GM18873 (cell line): ENCODE measurements at regions not wholly inside any gene's neighbourhood (a gene's known extent, or its start where the extent isn't known, plus 50 kb on each side); places are given as distances from the start of the nearest gene placed in this dataset.

Experiments
- ATAC-seq: cut with Tn5 transposase; IDR thresholded peaks from one replicate; pipeline ENCODE4 v1.9.1; 2021; ENCODE audit warnings: mild to moderate bottlenecking, moderate library complexity, moderate number of reproducible peaks; ENCODE audit not compliant: unreplicated experiment, low FRiP score

GRCh38 chr4:165715989-165716388 is 157.0 kb upstream of the TLL1 start:
- no peak for ATAC-seq

DNA sequence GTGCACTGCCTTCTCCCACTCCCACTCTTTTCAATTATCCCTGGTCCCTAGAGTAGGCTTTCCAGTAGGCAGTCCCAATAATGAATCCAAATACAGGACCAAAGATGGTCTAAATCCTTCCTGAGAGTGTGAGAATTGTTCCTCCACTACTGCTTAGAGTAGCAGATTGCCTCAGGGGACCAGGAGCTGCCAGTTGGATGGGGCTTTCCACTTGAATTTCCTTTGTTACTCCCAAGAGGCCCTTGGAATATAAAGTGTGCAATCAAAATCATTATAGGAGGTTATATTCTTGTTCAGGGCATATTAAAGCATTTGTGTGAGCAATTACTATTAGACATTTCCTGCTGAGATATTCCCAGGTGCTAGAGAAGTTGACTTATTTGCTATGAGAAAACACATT is 156.6 kb upstream of the TLL1 start:
- no peak for ATAC-seq

- ATAC-seq: no peak
Observed at GRCh38 chr4:165718660-165719059, 154.4 kb upstream of the TLL1 start.

- ATAC-seq: no peak
Observed at GRCh38 chr4:165720411-165721082, 152.5 kb upstream of the TLL1 start.

DNA sequence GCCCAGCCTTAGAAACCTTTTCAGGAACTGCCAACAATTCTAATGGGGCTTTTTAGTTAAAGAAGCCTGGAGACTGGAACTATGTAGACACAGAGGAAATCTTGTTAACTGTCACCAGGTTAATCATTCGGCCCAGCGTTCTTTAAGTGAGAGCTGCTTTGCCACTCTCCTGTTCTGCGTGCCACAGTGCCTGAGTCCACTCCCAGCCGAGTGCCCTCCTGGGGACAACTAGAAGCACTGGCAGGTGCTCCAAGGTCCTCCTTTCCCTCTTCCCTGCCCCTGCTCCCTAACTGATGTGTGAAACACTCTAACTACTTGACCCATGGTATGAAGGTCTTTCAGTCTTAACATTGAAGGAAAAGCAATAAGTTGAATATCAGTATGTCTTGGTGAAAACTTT is 151.2 kb upstream of the TLL1 start:
- ATAC-seq: no peak

DNA sequence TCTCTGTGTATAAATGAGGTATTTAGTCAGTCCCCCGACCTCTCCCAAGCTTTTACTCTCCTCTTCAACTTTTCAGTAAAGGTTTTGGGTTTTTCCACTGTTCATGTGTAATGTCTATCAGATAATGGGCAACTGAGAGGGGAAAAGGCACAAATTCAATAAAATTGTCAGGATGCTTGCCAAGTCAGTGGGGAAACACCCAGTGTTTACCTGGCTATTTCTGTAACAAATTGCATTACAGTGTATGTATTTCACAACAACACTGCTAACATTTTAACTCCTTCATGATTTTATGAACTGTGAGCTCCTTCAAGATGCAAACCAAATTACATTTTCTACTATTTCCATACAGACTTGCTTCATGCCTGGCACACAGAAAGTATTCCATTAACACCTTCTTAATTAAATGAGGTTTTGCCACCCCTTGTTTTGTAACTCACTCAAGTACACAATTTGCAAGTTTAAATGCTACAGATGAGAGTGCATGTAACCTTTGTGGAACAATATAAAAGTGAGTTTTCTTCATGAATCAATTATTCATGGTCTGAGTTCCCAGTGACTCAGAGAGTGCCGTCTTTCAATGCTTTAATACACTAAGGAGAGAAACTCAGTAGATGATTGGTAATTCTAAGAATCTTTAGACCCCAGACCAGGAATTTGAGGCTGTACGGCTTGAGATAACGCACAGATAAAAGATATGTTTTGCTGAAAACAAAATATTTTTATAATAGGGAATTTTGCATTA is 149.8 kb upstream of the TLL1 start:
- no peak for ATAC-seq

DNA sequence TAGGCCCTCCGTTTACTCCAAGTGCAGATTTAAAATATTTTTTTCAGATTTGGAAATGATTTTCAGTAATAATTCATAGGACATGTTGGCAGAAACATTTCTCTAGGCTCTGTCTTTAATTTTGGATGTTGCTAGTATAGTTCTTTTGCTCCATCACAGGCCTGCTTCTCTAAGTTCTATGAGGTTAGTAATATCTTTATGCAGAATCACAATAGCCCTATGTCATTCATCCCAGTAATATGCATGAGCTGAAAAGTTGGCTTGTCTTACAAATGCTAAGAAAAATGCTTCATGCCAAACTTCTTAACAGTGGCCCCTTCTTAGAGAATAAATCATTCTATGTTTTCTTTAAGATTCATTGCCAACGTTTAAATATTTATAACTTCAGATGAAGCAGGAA is 148.3 kb upstream of the TLL1 start:
- ATAC-seq: no peak

GRCh38 chr4:165725352-165725751 is 147.7 kb upstream of the TLL1 start:
- no peak for ATAC-seq

GRCh38 chr4:165726831-165727230 is 146.2 kb upstream of the TLL1 start:
- no peak for ATAC-seq

DNA sequence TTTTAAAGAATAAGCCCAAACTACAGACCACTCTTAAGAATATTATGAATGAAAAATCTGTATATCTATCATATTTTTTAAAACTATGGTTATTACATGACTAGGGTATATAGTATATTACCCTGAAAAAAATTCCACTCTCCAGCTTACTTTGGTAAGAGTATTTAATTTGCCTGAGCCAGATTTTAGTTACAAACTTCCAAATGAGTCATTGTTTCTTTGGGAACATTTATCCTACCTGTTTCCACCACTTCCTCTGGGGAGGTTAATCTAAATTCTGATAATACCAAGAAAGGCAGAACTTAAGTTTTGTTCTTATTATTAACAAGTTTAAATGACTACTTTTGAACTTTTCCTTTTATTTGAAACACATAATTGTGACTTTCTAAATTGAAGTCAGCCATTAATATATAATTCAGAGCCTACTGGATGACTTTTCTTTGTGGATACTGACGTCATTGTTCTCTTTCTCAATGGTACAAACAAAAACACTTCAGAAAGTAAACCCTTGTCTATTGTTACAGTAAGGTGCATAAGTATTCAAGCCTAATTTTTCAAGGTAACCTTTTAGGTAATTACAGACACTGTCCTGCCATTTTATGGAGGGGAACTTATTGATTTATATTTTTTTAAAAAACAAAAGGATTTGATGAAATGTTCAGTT is 135.6 kb upstream of the TLL1 start:
- ATAC-seq: no peak

DNA sequence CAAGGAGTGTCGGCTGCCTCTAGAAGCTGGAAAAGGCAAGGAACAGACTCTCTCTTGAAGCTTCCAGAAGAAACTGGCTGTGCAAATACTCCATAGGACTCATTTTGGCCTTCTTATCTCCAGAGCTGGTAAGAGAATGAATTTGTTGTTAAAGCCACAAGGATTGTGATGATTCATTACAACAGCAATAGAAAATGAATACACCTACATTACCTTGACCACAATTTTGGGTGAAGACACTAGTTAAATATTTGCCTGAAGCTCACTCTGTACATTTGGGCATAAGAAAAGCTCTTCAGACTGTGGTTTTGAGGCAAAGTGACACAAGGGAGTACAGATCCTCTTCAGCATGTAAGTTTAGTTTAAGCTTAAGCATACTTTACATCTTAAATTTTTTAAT is 134.5 kb upstream of the TLL1 start:
- ATAC-seq: peak; percentile 53

- ATAC-seq: no peak
Observed at GRCh38 chr4:165740911-165741310, 132.1 kb upstream of the TLL1 start.

GRCh38 chr4:165743422-165743821 is 129.6 kb upstream of the TLL1 start:
- ATAC-seq: no peak

GRCh38 chr4:165744370-165744769 is 128.7 kb upstream of the TLL1 start:
- no peak for ATAC-seq

DNA sequence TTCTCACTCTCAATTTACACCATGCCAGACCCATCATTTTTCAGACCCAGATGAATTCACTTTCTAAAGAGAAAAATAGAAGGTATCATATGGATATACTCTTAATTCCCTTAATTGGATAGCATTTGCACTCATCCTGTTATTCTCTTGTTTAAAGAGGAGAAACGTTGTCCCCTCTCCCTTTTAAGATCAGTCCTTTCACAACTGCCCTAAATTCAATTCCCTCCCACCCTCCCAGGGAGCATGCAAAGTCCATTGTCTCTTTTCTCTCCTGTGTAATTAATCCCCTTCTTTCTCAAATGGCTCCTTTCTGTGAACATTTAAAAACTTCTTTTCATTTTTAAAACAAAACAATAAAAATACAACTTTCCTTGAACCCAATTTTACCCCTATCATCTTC is 124.7 kb upstream of the TLL1 start:
- no peak for ATAC-seq

- ATAC-seq: no peak
Observed at GRCh38 chr4:165751882-165752281, 121.2 kb upstream of the TLL1 start.

DNA sequence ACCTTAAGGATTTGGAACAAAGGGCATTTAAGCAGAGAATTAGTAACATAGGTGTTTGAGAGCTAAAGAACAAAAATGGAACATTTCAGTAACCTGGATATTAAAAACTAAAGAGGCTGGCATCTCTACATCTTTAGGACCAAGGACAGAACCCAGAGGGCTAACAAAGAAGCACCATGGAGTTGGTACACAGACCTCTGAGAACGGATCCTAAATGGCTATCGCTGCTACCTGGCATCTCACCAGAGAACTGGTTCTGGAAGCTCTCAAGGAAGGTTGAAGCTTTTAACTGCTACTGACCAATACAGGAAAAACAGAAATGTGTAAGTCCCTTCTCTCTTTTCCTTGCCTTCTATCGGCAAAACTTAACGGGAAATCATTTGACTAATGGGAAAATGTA is 118.4 kb upstream of the TLL1 start:
- ATAC-seq: no peak

- no peak for ATAC-seq
Observed at GRCh38 chr4:165756836-165757235, 116.2 kb upstream of the TLL1 start.

GRCh38 chr4:165757451-165757850 is 115.6 kb upstream of the TLL1 start:
- no peak for ATAC-seq

DNA sequence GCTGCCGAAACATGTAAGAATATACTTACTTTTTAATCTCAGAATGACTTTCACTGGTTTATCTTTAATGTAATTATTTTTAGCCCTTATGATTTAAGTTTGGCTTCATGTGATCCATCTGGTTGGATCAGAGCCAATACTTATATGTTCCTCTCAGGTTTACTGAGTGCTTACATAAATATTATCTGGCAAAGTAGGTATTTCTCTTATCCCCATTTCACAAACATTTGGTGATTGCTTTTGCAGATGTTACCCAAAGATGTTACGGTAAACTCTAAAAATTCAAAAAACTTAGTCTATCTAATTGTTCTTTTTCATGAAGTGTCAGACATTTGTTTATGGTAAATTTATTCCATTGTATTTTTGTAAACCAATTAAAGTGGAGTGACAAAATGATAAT is 115.0 kb upstream of the TLL1 start:
- no peak for ATAC-seq

DNA sequence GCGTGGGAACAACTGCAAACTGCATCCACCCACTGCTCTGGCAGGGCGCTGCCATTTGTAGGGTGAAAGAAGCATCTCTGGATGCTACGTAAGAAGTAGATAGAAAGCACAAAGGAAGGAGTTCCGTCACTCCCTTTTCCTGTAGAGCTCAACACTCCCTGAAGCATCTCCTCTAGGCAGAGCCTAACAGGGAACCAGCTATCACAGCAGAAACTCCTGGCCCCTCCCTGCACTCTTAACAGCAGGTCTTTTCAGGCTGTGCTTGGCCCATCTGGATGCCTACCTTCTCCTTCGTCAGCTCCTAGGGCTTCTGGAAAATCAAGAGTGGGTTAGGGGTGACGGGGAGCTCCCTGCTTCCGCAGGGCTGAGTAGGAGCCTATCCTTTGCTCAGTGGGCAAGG is 112.9 kb upstream of the TLL1 start:
- ATAC-seq: no peak

- ATAC-seq: no peak
Observed at GRCh38 chr4:165761963-165762362, 111.1 kb upstream of the TLL1 start.
